SU-DHL-6 (cell line): ENCODE measurements at regions not wholly inside any gene's neighbourhood (a gene's known extent, or its start where the extent isn't known, plus 50 kb on each side); places are given as distances from the start of the nearest gene placed in this dataset.
A peak's percentile ranks its signal among the peaks of the same experiment; 100 is the strongest.

Experiments
- H2AFZ ChIP-seq: fragments of 200-600 bp; sonication (generic); 2 replicates; pipeline ENCODE4 v1.6.1; 2014; ENCODE audit warnings: low read depth, mild to moderate bottlenecking, moderate library complexity, mixed read lengths, antibody characterized with exemption, low read length; ENCODE audit not compliant: severe bottlenecking
- H3F3A ChIP-seq: fragments of 200-600 bp; shearing (Covaris generic); 2 replicates; pipeline ENCODE4 v1.6.0; 2016; ENCODE audit warnings: antibody characterized with exemption, mild to moderate bottlenecking; ENCODE audit not compliant: insufficient read depth
- H3K27ac ChIP-seq: fragments of 200-600 bp; sonication (generic); 2 replicates; pipeline ENCODE4 v1.5.1; 2016; ENCODE audit warnings: low read depth, mild to moderate bottlenecking, low read length, moderate library complexity, mixed read lengths
- H3K27me3 ChIP-seq: fragments of 200-600 bp; sonication (generic), shearing (Covaris generic); 2 replicates; pipeline ENCODE4 v1.6.0; 2014; ENCODE audit warnings: mild to moderate bottlenecking, low read length
- H3K36me3 ChIP-seq: fragments of 200-600 bp; sonication (generic); 2 replicates; pipeline ENCODE4 v1.6.1; 2014; ENCODE audit warnings: mild to moderate bottlenecking, low read length, mixed read lengths
- H3K4me2 ChIP-seq: fragments of 300-600, 200-600 bp; shearing (Covaris generic), sonication (generic); 2 replicates; pipeline ENCODE4 v1.6.0; 2014; ENCODE audit warnings: low read length, low read depth, mild to moderate bottlenecking; ENCODE audit not compliant: poor library complexity, severe bottlenecking
- H3K4me3 ChIP-seq: fragments of 200-600 bp; sonication (generic); 2 replicates; pipeline ENCODE4 v1.5.1; 2014; ENCODE audit warnings: antibody characterized with exemption, low read length, mild to moderate bottlenecking, mixed read lengths; ENCODE audit not compliant: insufficient read depth, poor library complexity, severe bottlenecking
- H3K79me2 ChIP-seq: fragments of 200-600 bp; sonication (generic); 2 replicates; pipeline ENCODE4 v1.6.1; 2014; ENCODE audit warnings: mild to moderate bottlenecking, low read length, moderate library complexity; ENCODE audit not compliant: insufficient read depth
- H3K9ac ChIP-seq: fragments of 200-600 bp; sonication (generic); 2 replicates; pipeline ENCODE4 v1.7.0; 2014; ENCODE audit warnings: mild to moderate bottlenecking, low read length
- H3K9me2 ChIP-seq: fragments of 200-600 bp; sonication (generic); replicated peaks from 2 replicates; pipeline ENCODE4 v1.6.1; 2014; ENCODE audit warnings: low read length; ENCODE audit not compliant: insufficient read depth
- H3K9me3 ChIP-seq: fragments of 200-600 bp; sonication (generic); 2 replicates; pipeline ENCODE4 v1.6.1; 2014; ENCODE audit warnings: low read length, mixed read lengths; ENCODE audit not compliant: insufficient read depth
- H4K20me1 ChIP-seq: fragments of 200-600 bp; sonication (generic); 2 replicates; pipeline ENCODE4 v1.6.1; 2014; ENCODE audit warnings: low read depth, mild to moderate bottlenecking, antibody characterized with exemption, low read length, moderate library complexity, mixed read lengths
- EZH2phosphoT487 ChIP-seq: fragments of 200-600 bp; sonication (generic), shearing (Covaris generic); conservative IDR thresholded peaks from 2 replicates; pipeline ENCODE4 v1.6.1; 2018; ENCODE audit warnings: mild to moderate bottlenecking, antibody characterized with exemption, low read length, moderate library complexity, mixed read lengths
- TF ChIP-seq, protein P1 (sequence below): fragments of 200-600 bp; sonication (generic); IDR thresholded peaks from one replicate; pipeline ENCODE4 v1.5.1; 2017; ENCODE audit warnings: antibody characterized with exemption, mild to moderate bottlenecking, low read length, moderate library complexity; ENCODE audit not compliant: insufficient read depth, poor library complexity, severe bottlenecking

DNA sequence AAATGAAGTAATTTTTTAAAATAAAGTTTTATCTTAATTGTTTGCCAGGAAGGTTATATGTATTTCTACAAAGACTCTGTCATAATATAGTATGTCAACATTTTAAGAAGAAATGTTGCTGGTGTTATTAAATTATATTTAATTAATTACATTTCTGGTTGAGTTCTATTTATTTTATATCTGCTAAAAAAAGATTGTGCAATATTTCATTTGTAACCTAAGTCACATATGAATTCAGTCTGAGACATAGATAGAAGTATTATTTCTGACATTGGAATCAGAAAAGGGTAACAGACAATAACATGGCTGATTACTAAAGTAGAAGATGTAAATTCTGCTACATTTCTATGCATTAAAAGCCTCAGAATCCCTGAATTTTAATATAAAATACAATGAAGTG, 1985.1 kb downstream of the C4orf33 start:
- H2AFZ ChIP-seq = no peak overlapping the region
- no peaks in the 10 kb centered on the region for H3F3A ChIP-seq
- H3K4me3 ChIP-seq = no peak overlapping the region
- no peak overlapping the region for H3K9ac ChIP-seq
- H3K9me3 ChIP-seq = no peaks in the 10 kb centered on the region
- no peaks in the 10 kb centered on the region for H3K36me3 ChIP-seq
- no peaks in the 10 kb centered on the region for H3K9me2 ChIP-seq
- no peak for TF ChIP-seq EZH2phosphoT487
- TF ChIP-seq, protein P1, sequence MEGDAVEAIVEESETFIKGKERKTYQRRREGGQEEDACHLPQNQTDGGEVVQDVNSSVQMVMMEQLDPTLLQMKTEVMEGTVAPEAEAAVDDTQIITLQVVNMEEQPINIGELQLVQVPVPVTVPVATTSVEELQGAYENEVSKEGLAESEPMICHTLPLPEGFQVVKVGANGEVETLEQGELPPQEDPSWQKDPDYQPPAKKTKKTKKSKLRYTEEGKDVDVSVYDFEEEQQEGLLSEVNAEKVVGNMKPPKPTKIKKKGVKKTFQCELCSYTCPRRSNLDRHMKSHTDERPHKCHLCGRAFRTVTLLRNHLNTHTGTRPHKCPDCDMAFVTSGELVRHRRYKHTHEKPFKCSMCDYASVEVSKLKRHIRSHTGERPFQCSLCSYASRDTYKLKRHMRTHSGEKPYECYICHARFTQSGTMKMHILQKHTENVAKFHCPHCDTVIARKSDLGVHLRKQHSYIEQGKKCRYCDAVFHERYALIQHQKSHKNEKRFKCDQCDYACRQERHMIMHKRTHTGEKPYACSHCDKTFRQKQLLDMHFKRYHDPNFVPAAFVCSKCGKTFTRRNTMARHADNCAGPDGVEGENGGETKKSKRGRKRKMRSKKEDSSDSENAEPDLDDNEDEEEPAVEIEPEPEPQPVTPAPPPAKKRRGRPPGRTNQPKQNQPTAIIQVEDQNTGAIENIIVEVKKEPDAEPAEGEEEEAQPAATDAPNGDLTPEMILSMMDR = no peak
- H4K20me1 ChIP-seq = no peaks in the 10 kb centered on the region
- H3K27me3 ChIP-seq = no peaks in the 10 kb centered on the region
- no peak overlapping the region for H3K27ac ChIP-seq
- no peak overlapping the region for H3K4me2 ChIP-seq
- H3K79me2 ChIP-seq = no peaks in the 10 kb centered on the region

DNA sequence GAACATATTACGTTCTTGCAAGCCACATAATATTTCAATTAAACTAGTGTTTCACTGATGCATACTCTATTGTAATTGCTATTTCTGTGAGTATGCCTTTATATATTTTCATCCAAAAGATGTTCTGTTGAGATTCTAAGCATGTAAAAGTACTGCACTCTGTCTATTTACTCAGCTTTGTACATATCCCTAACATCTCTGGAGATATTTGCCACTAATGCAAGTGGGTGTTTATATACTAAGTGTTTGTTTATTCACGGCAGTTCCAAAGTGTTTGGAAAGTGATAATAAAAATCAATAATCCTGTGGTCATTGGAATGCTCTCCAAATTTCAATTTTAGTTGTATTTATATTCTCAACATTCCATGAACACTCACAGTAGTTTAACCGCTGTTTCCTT, 1989.0 kb downstream of the C4orf33 start:
- no peaks in the 10 kb centered on the region for H3F3A ChIP-seq
- no peak for TF ChIP-seq EZH2phosphoT487
- TF ChIP-seq, protein P1 = no peak
- H3K79me2 ChIP-seq = no peaks in the 10 kb centered on the region
- no peaks in the 10 kb centered on the region for H4K20me1 ChIP-seq
- no peaks in the 10 kb centered on the region for H3K36me3 ChIP-seq
- peak overlapping the region; percentile 59 for H2AFZ ChIP-seq
- H3K9me2 ChIP-seq = no peaks in the 10 kb centered on the region
- no peaks in the 10 kb centered on the region for H3K9me3 ChIP-seq
- H3K27ac ChIP-seq = no peak overlapping the region
- no peak overlapping the region for H3K4me3 ChIP-seq
- no peak overlapping the region for H3K9ac ChIP-seq
- no peak overlapping the region for H3K4me2 ChIP-seq
- no peaks in the 10 kb centered on the region for H3K27me3 ChIP-seq

DNA sequence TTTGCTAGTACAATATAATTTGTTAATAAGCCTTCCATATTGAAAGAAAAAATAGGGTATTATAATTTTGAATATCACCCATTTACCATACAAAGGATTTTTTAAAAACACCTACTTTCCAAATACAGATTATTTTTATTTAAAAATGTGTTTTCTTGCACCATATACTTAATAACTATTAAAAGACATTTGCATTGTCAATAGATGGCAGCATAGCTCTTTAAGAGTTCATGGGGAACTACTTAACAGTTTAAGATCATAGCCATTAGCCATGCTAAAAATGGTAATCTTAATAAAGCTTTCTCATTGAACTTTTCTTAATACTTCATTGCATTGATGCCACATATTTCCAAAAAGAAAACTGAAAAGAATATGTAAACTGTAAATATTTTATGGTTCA, 1995.9 kb downstream of the C4orf33 start:
- Histone ChIP-seq H3F3A (no peaks in the 10 kb centered on the region), H3K9ac (no peak overlapping the region), H3K27ac (no peak overlapping the region), H3K4me2 (no peak overlapping the region), H3K36me3 (no peaks in the 10 kb centered on the region), H2AFZ (no peak overlapping the region), H3K9me2 (no peaks in the 10 kb centered on the region), H3K27me3 (no peaks in the 10 kb centered on the region), H3K9me3 (no peaks in the 10 kb centered on the region), H3K79me2 (no peaks in the 10 kb centered on the region), H3K4me3 (no peak overlapping the region), H4K20me1 (no peaks in the 10 kb centered on the region)
- no peak for TF ChIP-seq EZH2phosphoT487
- TF ChIP-seq, protein P1 = no peak
